GM21515 (cell line): ENCODE measurements at regions not wholly inside any gene's neighbourhood (a gene's known extent, or its start where the extent isn't known, plus 50 kb on each side); places are given as distances from the start of the nearest gene placed in this dataset.
"Not testable (repeated sequence)": the region's sequence is repeated elsewhere in the genome, so short reads cannot be mapped to it uniquely, and the experiment has no call there.

Source experiments
- ATAC-seq: cut with Tn5 transposase; IDR thresholded peaks from one replicate; pipeline ENCODE4 v1.9.1; 2021; ENCODE audit not compliant: unreplicated experiment

DNA sequence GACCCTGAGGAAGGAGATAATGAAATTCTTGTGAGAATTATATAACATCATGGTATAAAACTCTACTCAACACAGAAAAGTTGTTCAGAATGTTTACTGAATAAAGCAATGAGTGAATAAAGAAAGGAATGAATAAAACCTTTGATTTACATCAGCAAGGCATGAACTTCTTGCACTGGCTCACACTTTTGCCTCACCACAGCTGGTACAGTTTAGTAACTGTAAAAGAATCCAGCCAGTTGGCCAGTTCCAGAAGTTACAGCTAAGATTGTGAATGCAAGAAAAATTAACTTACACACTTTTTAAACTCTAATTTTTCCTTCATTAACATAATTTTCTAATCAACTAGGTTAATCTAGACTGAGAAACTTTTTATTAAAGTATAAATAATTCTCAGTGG, 490.9 kb downstream of the NFIB start:
- ATAC-seq, result no peak

DNA sequence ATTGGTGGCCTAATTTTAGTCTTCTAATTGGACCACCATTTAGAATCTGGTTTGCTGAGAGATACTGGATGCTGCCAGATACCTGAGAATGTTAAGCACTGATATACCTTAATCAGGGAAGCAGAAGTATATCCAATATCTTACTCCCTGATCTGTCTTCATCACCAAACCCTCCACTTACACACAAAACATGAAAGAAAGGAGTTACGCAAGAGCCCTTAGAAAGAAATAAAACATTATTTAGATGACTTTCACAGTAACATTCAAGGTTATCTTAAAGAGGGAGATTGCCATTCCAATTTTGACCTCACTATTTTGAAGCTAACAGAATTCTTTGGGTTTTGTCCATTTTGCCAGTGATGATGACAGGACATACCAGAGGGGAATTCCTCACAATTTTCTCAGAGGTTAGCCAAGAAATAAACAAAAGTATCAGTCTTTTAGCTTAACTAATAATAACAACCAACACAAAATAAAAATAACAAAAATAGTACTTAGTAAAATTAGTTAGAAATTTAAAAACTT, 496.1 kb downstream of the NFIB start:
- no peak for ATAC-seq

DNA sequence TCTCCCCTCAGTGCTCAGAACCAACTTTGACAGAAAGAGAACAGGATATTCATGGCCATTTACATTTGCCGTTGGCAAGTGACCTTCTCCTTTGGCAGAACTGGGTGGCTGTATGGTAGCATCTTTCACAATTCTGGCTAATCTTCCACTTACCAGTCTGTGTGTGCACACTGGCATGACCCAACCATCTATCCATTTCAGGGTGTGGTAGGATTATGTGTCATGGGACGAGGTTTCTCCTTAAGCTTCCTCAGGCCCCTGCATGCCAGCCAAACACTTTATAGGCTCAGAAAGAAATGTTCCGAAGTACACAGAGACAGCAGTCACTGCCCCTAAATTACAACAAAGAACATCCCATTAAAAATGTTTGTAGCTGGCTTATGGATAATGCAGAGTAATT, 497.1 kb downstream of the NFIB start:
- ATAC-seq, result no peak

DNA sequence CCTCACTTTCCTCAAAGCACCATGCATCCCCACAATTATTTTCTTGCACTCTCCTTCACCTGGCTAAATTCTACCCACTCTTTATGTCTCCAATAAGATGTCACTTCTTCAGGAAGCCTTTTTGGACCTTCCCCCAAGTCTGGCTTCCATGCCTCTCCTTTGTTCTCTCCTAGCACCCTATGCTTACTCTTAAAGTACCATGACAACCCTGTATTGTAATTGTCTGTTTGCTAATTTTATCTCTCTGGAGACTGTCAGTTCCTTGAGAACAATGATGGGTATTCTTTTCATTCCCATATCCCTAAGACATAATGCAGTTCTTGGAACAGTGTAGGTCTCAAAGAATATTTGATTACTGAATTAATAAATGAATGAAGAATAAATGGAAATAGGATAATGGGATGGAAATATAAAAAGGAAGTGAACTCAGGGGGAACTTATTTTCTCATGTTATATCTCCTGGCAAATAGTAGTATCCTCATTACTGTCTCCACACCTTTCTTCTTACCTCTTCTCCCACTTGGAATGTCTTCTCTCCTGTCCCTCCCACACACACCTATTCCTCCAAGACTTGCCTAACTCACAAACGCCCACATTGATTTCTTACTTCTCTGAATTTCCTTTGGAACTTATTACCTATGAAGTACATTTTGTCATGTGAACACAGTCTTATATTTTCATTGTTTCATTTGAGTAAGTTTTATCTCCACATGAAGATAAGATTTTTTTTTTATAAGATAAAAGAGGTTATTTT, 499.1 kb downstream of the NFIB start:
- no peak for ATAC-seq

DNA sequence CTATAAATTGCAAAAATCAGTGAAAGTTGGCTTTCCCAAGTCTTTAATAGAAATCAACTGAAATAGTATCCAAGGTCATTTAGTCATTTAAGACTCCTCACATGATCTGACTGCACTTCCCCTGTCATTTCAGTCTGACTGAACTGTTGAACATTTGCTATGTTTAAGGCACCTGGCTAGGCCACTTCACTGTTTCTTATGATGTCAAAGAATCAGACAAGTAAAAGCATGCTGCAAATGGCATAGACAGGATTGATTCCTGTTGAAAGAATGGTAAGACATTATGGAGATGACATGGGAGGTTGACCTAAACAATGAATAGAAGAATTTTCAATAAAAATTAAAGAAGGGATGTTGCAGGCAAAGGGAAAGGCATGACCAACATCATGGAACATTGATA, 502.1 kb downstream of the NFIB start:
- no peak for ATAC-seq

DNA sequence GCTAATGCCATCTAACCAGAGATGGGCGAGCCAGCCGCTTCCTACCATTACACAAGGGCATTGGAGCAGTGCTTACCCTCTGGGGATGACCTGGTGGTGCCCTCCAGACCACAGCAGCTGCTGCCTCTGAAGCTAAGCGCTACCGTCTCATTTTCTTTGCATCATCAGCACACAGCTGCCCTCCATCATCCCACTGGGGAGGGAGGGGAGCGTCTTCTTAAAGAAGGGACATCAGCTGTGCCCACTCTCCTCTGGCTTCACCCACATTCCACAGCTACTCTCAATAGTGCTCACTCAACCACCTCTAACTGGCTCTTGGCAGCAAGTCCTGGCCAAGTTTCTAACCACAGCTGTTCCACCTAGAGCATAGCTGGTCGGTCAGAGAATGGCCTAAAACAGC, 503.4 kb downstream of the NFIB start:
- no peak for ATAC-seq

DNA sequence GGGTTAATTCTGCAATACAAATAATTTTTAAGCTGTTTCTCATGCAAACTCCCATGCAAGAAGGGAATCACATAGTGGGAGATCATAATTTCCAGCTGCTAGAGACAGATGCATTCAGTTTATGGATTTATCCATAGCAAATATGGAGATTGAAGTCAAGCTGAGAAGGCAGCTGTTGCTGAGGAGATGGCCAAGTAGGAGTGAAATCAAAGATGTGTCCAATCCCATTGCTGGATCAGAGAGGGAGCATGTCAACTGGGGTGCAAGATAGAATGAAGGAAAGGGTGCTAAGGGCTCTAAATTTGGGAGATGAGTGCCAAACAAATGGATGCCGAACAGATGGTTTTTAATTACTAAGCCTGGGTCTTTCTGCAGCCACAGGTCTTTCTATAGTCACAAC, 504.5 kb downstream of the NFIB start:
- no peak for ATAC-seq

DNA sequence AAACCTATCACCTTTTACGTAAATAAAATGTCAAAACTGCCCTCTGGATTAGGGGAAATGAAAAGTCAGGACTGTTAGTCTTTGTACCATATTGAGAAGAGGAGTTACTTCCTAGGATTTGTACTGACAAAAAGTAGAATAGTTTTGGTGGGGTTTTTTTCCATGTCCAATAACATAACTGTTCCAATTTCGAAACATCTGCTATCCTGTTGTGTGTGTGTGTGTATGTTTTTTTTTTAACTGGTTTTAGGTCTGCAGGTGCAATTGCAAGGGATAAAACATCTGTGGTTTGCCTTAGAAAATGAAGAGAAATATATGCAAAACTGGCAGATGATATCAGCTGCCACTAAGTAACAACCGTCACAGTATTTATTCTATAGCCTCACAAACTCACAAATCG, 506.8 kb downstream of the NFIB start:
- ATAC-seq, result no peak

DNA sequence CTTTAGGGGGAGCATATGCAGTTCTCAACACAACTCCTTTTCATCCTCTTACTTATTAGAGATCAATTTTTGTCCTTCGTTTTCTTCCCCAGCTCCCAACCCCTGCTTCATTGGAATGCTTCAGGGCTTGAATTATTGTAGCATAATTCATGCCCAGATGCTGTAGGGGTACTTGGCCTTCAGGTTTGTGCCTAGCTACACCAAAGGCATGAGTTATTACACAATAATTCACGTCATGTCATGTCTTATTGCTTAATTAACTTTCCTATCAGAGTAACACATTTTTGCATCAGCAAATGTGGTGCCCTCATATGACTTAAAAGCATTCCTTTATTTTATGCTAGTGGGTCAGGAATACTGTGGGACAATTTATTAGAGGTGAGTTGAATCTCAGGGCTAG, 507.2 kb downstream of the NFIB start:
- ATAC-seq, result no peak

DNA sequence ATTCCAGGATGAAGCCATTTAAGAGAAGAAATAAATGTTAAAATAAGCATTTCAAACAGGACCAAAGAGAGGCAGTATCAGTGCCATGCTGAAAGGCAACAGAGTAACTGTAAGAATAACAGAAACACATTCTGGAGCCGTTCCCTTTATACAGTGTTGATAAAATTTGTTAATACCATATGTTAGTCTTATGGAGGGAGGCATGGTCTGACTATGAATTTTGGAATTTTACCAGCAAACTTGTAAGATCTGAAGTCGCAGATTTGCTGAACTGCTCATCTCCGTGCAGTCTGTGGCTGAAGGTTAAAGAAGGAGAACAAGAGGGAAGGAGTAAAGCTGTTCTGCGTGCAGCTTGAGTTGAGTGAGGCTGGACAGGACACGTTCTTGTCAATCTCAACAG, 508.4 kb downstream of the NFIB start:
- ATAC-seq, result no peak

DNA sequence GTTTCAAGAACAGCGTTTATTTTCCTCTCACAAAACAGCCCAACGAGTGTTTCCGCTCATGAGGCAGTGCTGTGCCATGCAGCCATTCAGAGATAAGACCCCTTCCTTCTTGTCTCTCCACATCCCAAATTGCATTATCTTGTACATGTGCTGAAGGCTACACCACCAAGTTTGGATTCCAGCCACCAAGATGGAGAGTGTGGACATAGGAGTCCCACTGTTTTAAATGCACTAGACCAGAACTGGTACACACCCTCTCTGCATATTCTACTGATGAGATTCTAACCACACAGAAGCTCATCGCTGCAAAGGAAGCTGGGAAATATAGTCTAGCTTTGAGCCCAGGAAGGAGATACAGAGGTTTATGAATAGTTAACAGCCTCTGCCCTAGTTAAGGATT, 509.4 kb downstream of the NFIB start:
- ATAC-seq, result no peak

DNA sequence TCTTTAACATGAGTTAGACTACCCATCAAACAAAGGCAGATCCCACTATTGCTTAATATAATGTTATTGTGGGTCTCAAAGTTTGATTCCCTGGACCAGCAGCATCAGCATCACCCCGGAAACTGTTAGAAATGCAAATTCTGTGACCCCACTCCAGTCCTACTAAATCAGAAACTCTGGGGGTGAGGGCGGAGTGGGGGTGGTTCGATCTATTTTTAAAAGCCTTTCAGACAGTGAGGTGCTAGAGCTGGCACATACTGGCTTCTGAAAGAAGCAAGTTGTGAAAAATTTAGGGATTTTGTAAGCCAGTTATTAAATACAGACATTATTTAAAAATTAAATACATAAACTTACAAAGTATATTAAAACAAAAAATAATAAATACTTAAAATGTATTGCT, 513.2 kb downstream of the NFIB start:
- ATAC-seq, result no peak

DNA sequence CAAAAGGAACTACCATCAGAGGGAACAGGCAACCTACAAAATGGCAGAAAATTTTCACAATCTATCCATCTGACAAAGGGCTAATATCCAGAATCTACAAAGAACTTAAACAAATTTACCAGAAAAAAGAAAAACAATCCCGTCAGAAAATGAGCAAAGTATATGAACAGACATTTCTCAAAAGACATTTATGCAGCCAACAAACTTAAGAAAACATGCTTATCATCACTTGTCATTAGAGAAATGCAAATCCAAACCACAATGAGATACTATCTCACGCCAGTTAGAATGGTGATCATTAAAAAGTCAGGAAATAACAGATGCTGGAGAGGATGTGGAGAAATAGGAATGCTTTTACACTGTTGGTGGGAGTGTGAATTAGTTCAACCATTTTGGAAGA, 516.2 kb downstream of the NFIB start:
- ATAC-seq, result not testable (repeated sequence)

DNA sequence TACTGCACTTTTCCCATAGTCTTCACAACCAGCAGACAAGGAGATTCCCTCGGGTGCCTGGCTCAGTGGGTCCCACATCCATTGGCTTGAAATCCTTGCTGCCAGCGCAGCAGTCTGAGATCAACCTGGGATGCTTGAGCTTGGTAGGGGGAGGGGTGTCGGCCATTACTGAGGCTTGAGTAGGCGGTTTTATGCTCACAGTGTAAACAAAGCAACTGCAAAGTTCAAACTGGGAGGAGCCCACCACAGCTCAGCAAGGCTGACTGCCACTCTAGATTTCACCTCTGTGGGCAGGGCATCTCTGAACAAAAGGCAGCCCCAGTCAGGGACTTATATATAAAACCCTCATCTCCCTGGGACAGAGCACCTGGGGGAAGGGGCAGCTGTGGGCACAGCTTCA, 512.3 kb upstream of the MPDZ start:
- no peak for ATAC-seq

DNA sequence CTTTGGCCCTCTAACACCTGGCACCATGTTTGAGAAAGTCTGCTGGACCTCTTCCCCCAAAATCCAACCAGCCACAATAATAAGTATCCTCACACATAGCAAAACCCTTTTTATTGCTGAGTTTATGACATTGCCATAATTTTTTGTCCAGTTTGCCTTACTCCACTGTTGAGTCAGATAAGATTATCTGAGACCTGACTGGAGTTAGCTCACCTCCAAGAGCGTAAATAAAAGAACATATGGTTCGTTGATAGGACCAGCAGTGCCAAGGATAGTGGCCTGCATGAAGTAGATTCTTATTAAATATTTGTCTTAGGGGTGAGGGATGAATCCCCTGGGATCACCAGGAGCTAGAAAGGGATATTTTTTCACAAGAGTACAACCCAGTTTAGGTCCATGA, 510.6 kb upstream of the MPDZ start:
- ATAC-seq, result no peak

DNA sequence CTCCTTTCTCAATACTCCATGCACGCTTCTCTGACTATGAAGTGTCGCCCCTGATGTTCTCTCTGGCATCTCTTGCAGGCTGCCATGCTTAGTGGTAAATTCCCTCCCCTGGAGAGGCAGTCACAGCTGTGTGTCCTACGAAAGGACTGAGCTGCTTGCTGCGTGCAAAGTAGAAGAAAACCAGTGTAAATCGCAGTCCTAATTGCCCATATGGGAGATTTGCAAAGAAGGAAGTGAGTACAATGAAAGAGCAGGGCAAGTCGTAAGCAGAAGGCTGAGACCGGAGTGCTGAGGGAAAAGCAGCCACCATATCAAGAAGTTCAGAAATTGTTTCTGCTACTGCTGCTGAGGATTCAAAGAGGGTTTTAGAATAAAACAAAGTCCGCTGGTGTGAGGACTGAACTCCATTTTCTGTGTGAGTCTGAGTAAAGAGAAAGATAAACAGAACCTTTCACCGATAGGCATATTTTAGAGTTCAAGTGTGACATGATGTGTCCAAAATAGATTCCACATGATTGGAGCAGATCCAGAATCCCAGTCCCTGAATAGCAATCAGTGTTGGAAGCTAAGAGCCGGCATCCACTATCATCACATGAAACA, 507.8 kb upstream of the MPDZ start:
- no peak for ATAC-seq

DNA sequence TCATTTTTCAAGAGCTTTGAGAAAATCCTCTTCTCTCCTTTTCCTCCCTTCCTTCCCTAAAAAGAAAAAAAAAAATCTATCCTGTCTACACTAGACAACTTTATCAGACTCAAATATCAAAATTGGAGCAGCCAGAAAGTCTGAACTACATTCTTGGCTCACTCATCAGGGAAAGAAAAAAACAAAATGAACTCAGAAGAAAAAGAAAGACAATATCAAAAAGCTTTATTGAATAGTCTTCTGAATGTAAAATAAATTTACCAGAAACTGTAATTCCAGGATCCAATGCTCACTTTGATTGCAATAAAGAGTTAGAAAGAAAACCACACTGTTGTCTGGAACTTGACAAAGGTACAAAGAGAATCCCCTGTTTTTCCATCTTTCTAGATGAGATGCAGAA, 507.2 kb upstream of the MPDZ start:
- ATAC-seq, result no peak

DNA sequence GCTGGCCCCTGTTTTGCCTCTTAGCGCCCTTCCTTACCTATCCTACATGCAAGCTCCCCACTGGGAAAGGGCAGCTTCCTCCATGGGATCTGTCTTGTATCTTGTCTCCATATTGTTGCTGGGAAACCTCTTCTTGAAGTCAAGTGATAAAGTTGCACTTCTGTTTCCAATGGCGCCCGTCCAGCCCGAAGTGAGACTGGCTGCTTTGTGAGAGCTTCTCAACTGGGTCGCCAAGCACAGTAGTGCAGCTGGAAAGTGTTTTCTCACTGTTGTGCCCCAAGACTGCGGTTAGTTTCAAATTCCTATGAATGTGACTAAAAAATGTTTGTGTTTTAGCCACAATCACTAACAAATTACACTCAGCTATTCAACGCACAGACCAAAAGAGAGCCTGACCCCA, 506.6 kb upstream of the MPDZ start:
- ATAC-seq, result no peak

DNA sequence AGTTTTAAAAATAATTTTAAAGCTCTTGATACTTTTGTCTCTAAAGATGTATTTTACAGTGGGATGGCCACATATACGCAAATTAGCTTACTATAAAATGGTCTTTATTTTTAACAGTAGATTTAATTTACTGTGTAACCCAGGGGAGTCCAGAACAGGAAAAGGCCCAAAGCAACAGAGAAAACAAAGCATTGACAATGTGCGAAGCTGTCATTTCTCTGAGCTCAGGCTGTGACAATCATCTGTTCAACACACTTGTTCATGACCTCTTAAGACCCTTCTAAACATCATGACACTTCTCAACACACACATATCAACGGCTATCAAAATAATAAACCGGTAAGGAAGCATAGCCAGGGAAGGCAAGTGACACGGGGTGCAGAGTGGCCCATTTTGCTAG, 499.6 kb upstream of the MPDZ start:
- ATAC-seq, result no peak

DNA sequence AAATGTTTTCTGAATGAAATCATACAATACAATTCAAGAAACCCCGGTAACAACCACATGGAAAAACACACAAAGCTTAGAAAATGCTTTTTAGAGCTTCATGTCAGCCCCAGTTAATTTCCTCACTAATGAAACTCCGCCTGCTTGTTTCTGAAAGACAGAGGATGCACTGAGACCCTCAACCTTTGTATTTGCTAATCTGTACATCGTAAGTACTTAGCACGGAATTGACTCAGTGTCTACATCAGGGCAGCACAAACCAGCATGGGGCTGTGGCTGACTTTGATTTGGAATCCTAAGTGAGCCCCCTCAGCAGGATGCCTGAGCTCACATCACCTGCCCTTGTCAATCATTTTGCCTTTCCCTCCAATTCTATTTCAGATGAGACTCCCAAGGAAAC, 499.1 kb upstream of the MPDZ start:
- ATAC-seq, result no peak

DNA sequence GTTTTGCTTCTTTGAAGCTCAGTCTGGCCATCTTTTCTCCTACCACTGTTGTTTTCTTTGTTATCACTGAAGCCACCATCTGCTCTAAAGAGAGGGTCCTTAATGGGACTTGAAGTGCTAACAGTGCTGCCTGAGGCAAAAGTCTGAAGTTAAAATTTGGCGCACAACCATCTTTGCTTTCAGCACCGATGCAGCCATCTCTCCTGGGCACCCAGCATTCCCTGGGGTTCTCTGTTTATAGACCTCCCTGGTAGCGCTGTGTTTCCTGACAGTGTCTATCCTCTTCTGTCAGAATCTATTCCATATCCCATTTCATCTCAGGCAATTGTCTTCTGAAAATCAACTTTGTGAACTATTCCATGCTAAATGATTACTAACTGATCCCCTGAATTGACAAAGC, 491.5 kb upstream of the MPDZ start:
- ATAC-seq, result no peak

DNA sequence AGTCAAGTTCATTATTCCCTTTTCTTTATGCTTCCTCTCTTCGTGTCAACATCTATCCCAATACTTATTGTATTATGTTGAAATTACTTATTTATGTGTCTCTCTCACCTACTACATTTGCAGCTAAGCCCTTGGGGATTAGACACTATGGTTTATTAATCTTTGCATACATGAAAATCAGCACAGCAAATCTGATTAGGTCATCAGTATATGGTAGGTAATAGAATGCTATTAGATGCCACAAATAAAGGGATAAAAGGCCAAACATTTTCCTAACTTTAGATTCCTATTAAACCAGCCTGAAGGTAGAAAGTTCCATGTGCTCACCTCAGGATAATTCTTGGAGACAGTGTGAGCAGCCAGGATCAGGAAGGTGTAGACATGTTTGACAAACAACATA, 490.1 kb upstream of the MPDZ start:
- ATAC-seq, result no peak

DNA sequence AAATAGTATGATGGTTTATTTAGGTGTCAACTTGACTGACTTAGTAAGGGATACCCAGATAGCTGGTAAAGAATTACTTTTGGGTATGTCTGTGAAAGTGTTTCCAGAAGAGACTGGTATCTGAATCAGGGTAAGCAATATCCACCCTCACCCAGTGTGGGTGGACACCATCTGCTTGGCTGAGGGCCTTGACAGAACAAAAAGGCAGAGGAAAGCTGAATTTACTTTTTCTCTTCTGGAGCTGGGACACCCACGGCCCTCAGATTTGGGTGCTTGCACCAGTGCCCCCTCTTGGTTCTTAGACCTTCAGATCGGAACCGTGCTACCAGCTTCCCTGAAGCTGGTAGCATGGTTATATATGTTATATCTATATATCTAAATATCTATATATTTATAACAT, 489.5 kb upstream of the MPDZ start:
- no peak for ATAC-seq
